ENCODE measurements at regions not wholly inside any gene's neighbourhood (a gene's known extent, or its start where the extent isn't known, plus 50 kb on each side); places are given as distances from the start of the nearest gene placed in this dataset.
"Not testable (repeated sequence)": the region's sequence is repeated elsewhere in the genome, so short reads cannot be mapped to it uniquely, and the experiment has no call there.

- not testable (repeated sequence) for DNase-seq (ENCODE audit: low read depth)
Measured at GRCh38 chr3:177499039-177499438, 301.8 kb upstream of the TBL1XR1 start.

- DNase-seq (ENCODE audit: low read depth) = no peak
Measured at GRCh38 chr3:177499779-177500423, 302.6 kb upstream of the TBL1XR1 start.

GRCh38 chr3:177510693-177511216 lies 313.5 kb upstream of the TBL1XR1 start:
- DNase-seq (ENCODE audit: low read depth) = no peak

GRCh38 chr3:177512945-177513814 lies 315.9 kb upstream of the TBL1XR1 start:
- no peak for DNase-seq (ENCODE audit: low read depth)

- DNase-seq (ENCODE audit: low read depth) = no peak
Measured at GRCh38 chr3:177513815-177514610, 316.7 kb upstream of the TBL1XR1 start.

- DNase-seq (ENCODE audit: low read depth) = no peak
Measured at GRCh38 chr3:177514611-177515499, 317.6 kb upstream of the TBL1XR1 start.

DNA sequence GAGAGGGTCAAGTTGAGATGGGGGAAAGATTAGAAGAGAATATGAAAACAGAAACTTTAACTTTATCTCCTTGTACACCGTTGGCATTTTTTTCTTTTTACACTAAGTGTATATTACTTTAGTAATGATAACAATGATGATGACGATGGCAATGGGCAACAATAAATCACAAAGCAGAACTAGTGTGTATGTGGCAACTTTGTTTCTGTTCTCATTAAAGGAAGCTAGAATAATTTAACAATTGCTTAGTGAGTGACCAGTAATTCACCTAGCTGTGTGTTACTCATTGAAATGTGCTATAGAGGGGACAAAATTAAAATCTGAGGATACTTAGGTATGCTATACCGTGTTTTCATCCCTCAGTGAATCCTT lies 318.5 kb upstream of the TBL1XR1 start:
- no peak for DNase-seq (ENCODE audit: low read depth)

DNA sequence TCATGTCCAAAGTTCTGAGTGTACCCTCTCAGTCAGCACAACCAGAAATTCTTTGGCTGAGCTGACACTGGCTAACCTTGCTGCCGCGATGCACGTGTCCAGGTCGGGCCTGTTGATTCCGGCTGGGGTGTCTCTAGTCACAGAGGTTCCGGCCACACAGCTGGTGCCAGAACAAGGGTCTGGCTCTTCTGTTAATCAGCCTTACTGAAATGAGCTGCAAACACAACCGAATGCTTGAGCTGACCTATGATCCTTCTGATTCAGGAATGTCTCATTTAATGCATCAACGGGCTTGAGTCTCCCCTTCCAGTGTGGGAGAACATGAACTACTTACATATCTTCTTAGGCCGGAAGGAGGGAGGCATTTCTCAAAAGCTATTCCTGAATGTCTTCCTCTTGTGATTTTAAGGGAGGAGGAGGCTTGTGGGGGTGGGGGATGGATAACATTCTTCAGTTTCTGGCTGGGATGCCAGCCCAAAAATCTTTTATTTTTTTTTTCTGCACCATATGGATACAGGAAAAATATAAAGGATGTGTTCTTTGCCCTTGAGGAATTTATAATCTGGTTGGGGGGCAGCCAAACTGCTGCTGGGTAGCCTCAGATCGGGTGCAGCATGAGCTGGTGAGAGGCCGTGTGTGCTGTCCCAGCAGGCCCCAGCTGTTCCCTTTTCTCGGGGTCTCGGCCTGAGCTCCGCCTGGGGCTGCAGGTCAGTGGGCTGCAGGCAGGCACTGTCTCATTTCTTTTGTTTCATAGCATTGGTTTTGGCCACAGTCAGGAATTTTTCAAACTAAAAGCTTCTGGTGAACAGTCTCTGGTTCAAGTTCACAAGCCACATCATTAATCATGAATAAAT lies 319.1 kb upstream of the TBL1XR1 start:
- DNase-seq (ENCODE audit: low read depth) = peak; percentile 41

GRCh38 chr3:177517906-177518305 lies 320.6 kb upstream of the TBL1XR1 start:
- DNase-seq (ENCODE audit: low read depth) = no peak

DNA sequence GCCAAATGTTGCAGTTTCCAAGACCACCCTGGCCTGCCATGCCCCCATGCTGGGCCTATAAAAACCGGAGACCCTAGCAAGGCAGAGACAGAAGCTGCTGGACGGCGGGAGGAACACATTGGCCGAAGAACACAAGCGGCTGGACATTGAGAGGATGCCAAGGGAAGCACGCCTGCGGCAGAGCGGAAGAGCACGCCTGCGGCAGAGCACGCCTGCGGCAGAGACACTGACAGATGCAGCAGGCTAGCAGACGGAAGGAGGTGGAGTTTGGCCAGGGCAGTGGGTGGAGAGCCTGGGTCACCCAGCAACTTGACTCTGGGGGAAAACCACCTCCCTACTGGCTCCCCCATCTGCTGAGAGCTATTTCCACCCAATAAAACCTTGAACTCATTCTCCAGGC lies 322.3 kb upstream of the TBL1XR1 start:
- no peak for DNase-seq (ENCODE audit: low read depth)

- DNase-seq (ENCODE audit: low read depth) = no peak
Measured at GRCh38 chr3:177521305-177521704, 324.0 kb upstream of the TBL1XR1 start.

- no peak for DNase-seq (ENCODE audit: low read depth)
Measured at GRCh38 chr3:177522051-177522450, 324.8 kb upstream of the TBL1XR1 start.

- DNase-seq (ENCODE audit: low read depth) = no peak
Measured at GRCh38 chr3:177523067-177523675, 325.9 kb upstream of the TBL1XR1 start.

DNA sequence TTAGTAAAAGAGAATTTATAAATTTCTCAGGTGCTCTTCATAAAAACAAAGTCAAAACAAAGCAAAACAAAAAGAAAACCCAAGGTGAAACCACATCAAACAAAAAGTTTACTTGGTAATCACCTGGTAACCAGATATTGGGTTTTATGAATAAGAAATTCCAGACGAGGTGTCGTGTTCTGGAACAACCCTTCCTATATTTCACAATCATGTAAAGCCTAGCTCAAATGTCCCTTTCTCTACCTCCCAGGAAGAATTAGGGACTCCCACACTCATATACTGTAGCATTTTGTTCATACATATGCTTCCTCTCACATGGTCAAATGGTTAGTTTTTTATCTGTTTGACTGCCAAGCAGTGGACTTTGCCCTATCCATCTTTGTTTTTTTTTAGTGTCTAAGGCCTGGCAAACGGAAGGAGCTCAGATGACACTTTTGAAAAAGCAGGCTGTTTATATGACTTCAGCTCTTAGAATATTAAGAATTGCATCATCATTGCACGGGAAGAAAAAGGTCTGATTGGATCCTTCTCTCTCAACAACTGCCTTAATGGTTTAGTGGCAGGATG lies 326.7 kb upstream of the TBL1XR1 start:
- peak; percentile 22 for DNase-seq (ENCODE audit: low read depth)

DNA sequence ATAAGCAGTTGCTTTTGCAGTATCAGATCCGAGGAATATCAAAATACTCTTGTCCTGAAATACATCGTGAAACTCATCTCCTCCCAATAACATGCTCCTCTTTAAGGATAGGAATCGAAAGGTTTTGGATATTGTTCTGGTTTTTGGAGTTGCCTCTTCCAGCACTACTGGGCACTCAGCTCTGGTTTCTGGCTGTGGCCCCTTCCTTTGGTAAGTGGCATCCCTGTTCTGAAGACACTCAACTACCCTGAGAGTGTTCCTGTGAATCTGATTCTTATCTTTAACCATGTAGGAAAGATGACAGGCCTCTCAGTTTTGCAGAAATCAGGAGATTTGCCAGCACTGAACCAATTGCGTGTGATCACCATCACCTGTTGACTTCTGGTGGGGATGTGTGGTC lies 327.5 kb upstream of the TBL1XR1 start:
- DNase-seq (ENCODE audit: low read depth) = no peak

DNA sequence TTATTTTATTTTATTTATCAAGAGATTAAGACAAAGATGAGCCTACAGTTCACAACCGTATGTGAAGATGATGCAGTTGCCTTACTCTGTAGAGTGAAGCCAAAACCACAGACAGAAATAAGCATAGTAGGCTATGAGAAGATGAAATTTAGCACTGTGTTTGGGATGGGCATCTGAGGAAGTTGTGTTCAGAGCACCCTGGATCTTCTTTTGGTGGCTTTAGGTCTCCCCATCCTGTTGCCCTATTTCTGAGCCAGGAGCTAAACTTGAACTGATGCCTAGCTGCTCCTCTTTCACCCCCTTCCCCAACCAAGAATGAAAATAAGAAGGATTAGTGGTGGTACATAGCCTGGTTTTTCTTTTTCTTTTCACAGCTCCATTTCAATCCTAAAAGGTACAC lies 328.1 kb upstream of the TBL1XR1 start:
- no peak for DNase-seq (ENCODE audit: low read depth)

GRCh38 chr3:177525987-177526712 lies 328.9 kb upstream of the TBL1XR1 start:
- DNase-seq (ENCODE audit: low read depth) = peak; percentile 20

DNA sequence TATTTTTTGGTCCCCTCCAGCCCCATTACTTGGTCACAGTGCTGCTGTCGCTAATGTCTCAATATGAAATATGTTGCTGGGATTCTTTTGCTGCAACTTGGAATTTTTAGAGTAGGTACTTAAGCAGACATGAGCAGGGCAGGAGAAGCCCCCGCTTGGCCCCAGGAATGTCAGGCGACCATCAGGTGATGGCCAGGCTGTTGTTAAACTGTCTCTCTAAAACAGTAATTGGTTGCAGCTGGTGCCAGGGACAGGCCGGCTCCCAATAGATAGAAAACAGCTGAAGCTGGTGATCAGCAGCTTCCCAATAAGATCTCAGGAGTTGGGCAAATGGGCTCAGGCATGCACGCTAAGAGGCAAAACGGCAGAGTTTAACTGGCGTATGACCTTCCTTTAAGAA lies 329.9 kb upstream of the TBL1XR1 start:
- no peak for DNase-seq (ENCODE audit: low read depth)

Measured in HT1080 (cell line).